ENCODE measurements at regions not wholly inside any gene's neighbourhood (a gene's known extent, or its start where the extent isn't known, plus 50 kb on each side); places are given as distances from the start of the nearest gene placed in this dataset.

DNA sequence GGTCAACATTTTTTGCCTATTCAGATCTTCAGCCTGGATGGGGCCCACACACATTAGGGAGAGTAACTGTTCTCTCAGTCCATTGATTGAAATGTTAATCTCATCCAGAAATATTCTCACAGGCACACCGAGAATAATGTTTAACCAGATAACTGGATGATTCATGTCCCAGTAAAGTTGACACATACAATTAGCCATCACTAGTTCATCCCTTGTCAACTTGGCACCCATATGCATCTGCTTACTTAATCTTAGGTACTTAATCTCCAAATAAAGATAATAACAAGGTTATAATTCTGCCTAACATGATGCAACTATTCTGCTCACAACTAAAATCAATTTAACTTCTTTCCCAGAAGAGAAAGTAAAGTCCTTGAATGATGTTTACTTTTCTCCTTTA, 502.6 kb downstream of the ADRA2A start:
- no peak for DNase-seq (ENCODE audit: low spot score)

DNA sequence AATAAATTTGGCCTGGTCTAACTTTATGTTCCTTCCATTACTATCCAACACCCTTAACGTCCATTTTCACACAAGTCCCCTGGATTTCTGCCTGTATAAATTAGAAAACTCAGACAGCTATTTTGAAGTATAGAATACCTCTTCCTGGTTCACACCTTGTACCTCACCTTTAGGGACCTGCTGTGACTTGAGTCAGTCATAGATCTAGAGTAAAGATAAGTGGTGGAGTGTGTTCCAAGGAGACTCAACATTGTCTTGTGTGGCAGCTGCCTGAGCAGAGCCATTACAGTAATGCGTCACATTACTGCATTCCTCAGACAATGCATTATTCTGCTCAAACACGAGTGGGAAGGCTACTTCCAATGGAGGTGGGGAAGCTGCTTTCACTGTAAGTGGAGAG, 513.9 kb downstream of the ADRA2A start:
- TF ChIP-seq, protein P1, sequence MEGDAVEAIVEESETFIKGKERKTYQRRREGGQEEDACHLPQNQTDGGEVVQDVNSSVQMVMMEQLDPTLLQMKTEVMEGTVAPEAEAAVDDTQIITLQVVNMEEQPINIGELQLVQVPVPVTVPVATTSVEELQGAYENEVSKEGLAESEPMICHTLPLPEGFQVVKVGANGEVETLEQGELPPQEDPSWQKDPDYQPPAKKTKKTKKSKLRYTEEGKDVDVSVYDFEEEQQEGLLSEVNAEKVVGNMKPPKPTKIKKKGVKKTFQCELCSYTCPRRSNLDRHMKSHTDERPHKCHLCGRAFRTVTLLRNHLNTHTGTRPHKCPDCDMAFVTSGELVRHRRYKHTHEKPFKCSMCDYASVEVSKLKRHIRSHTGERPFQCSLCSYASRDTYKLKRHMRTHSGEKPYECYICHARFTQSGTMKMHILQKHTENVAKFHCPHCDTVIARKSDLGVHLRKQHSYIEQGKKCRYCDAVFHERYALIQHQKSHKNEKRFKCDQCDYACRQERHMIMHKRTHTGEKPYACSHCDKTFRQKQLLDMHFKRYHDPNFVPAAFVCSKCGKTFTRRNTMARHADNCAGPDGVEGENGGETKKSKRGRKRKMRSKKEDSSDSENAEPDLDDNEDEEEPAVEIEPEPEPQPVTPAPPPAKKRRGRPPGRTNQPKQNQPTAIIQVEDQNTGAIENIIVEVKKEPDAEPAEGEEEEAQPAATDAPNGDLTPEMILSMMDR (IDR thresholded peaks at IDR 0.05; ENCODE audit: extremely low read depth, missing control alignments), result no peak
- DNase-seq (ENCODE audit: low spot score), result no peak

More for the DNA sequence above, 502.6 kb downstream of the ADRA2A start:
- TF ChIP-seq, protein P1 (IDR thresholded peaks at IDR 0.05; ENCODE audit: extremely low read depth, missing control alignments), result no peak

DNA sequence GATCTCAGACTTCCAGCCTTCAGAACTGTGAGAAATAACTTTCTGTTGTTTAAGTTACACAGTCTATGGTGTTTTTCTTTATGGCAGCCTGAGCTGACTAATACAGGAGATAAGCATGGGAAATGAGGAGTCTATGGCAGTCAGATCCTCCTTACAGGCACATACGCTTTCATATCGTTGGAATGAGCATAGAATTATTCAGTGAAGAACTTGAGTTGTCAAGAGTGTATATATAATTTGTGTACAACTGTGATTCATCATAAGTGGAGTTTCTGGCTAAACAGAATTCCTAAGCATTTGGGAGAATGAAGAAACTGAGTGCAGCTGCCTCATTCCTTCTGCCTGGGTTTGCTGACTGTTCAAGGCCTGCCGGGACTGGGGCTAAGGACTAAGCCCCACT, 516.7 kb downstream of the ADRA2A start:
- TF ChIP-seq, protein P1 (IDR thresholded peaks at IDR 0.05; ENCODE audit: extremely low read depth, missing control alignments), result no peak
- DNase-seq (ENCODE audit: low spot score), result no peak

DNA sequence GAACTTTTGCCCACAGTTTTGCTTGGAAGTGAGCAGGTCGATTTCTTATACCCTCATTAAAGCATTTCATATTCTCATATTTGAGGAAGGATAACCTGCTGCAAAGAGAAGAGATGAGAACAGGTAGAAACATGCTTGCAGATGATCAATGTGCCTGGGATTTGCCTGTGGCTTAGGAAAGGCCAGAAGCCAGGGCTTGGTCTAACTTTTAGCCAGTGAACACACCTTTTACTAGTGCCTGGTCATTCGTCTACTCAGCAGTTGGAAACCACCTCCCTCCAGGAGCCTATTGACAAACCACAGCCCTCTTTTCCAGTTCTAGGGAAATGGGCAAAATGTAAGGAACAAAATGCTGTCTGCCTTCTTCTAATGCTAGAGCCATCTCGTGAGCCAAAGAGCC, 518.3 kb downstream of the ADRA2A start:
- TF ChIP-seq, protein P1 (IDR thresholded peaks at IDR 0.05; ENCODE audit: extremely low read depth, missing control alignments), result no peak
- no peak for DNase-seq (ENCODE audit: low spot score)

DNA sequence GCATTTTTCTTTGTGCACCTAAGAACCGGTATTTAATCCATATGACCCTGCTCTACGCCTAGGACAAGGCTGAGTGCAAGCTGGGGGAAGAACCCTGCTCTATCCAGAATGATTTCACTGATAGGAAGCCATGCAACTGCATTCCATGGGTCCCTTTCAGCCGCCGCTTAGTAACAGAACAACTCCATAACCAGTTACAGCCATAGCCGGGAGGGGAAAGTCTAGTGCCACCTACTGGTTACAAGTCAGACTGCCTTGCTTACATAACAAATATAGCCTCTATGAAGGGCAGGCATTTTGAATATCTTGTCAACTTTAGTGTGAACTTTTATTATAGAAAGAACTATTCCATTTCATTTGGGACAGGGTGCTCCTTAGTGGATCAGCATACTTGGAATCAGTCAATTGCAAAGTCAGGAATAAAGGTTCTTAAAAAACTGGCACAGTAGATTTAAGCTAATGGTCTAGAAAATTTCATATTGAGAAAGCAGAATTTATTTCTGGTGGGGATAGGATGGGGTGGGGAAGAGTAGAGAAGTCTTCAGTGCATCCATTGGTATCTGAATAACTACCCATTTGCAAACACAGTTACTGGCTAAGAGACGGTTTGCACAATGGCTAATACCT, 521.7 kb downstream of the ADRA2A start:
- TF ChIP-seq, protein P1 (IDR thresholded peaks at IDR 0.05; ENCODE audit: extremely low read depth, missing control alignments), result peak; percentile 69
- DNase-seq (ENCODE audit: low spot score), result peak; percentile 59

DNA sequence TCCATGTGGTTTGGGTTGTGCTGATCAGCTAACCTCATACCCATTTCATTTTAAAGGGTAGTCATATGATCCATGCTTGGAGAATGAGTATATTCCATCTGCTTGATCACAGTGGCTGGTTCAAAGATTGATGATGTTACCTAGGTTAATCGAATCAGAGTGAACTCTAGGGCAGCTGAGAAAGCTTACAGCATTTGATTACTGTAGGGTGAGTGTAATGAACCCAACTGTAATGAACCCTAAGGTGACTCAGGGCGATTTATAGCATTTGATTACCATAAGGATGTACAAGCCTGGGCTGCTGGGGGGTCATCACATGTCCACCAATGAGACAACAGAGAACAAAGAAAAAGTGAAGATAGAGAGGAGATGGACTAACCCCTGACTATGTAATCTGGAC, 523.1 kb downstream of the ADRA2A start:
- TF ChIP-seq, protein P1 (IDR thresholded peaks at IDR 0.05; ENCODE audit: extremely low read depth, missing control alignments), result no peak
- DNase-seq (ENCODE audit: low spot score), result no peak

DNA sequence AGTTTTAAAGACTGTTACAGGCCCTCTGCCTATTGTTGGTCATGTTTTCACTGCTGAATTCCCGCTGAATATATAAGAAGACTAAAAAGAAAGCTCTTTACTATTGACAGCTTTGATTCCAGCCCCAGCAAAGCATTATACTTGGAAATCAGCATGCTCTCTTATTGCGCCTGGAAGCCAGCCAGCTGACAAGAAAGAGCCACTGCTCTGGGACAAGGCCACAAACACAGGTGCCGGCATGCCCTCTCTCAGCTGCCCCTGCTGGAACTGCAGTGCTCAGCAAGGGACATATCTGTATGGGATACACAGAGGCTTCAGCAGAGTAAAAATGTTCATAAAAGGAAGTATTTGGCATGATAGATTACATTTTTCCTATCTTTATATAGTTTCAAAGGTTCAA, 523.9 kb downstream of the ADRA2A start:
- DNase-seq (ENCODE audit: low spot score), result no peak
- TF ChIP-seq, protein P1 (IDR thresholded peaks at IDR 0.05; ENCODE audit: extremely low read depth, missing control alignments), result no peak

Measured in GM20000 (cell line).